ENCODE measurements at regions not wholly inside any gene's neighbourhood (a gene's known extent, or its start where the extent isn't known, plus 50 kb on each side); places are given as distances from the start of the nearest gene placed in this dataset.

GRCh38 chr16:72394526-72394925 lies 222.6 kb upstream of the PMFBP1 start:
- TF ChIP-seq POLR2AphosphoS5 (IDR thresholded peaks at IDR 0.05; ENCODE audit: low read depth, low read length) (no peak), POLR2A (IDR thresholded peaks at IDR 0.05; ENCODE audit: low read depth, low read length) (no peak), SPI1 (IDR thresholded peaks at IDR 0.05; ENCODE audit: low read depth, low read length) (no peak)

Data from GM12891 (cell line).